H1 (cell line): ENCODE measurements at regions not wholly inside any gene's neighbourhood (a gene's known extent, or its start where the extent isn't known, plus 50 kb on each side); places are given as distances from the start of the nearest gene placed in this dataset.

ENCODE experiments used
- CTCF ChIA-PET: fragments of 300-600 bp; sonication (Branson Sonifier 250); formaldehyde crosslinking; loops from one replicate; lab custom pipeline; 2021; ENCODE audit not compliant: partially characterized antibody; lab: Charles Lee
- POLR2A ChIA-PET: fragments of 300-600 bp; sonication (Branson Sonifier 250); formaldehyde crosslinking; loops from one replicate; lab custom pipeline; 2021; ENCODE audit warnings: inconsistent platforms; ENCODE audit not compliant: partially characterized antibody; lab: Charles Lee
- DNase-seq, 2 experiments: peaks; one replicate each; pipeline versions ENCODE4 v3.0.0 to v3.0.0-alpha.2; 2010 to 2022; ENCODE audit warnings: low spot score in 2 of 2, low read depth in 1 of 2, mixed read lengths in 1 of 2
- FAIRE-seq: peaks from 2 replicates; lab custom pipeline; 2011; peaks lifted over from hg19 to GRCh38; lab: Jason Lieb, UNC
- H2AFZ ChIP-seq: 2 replicates; pipeline ENCODE4 v1.8.1; 2012; ENCODE audit warnings: low read length, inconsistent platforms
- H2AK5ac ChIP-seq: 2 replicates; pipeline ENCODE4 v1.6.1; 2013; ENCODE audit warnings: low read depth, low read length
- H2BK120ac ChIP-seq: replicated peaks from 2 replicates; pipeline ENCODE3; 2013; ENCODE audit warnings: low read depth, low read length, inconsistent platforms
- H2BK12ac ChIP-seq: 2 replicates; pipeline ENCODE4 v1.6.1; 2013; ENCODE audit warnings: low read depth, low read length
- H2BK15ac ChIP-seq: 2 replicates; pipeline ENCODE4 v1.6.1; 2013; ENCODE audit warnings: low read length
- H2BK20ac ChIP-seq: 2 replicates; pipeline ENCODE4 v1.6.1; 2013; ENCODE audit warnings: low read length
- H2BK5ac ChIP-seq: 2 replicates; pipeline ENCODE4 v1.6.1; 2013; ENCODE audit warnings: low read depth, low read length
- H3K14ac ChIP-seq: 2 replicates; pipeline ENCODE4 v1.6.1; 2013; ENCODE audit warnings: inconsistent platforms; ENCODE audit not compliant: insufficient read length
- H3K18ac ChIP-seq: 2 replicates; pipeline ENCODE4 v1.6.1; 2013; ENCODE audit warnings: low read length; ENCODE audit errors: extremely low read depth
- H3K23ac ChIP-seq: 2 replicates; pipeline ENCODE4 v1.6.1; 2013; ENCODE audit warnings: inconsistent platforms; ENCODE audit not compliant: insufficient read length
- H3K23me2 ChIP-seq: 2 replicates; pipeline ENCODE4 v1.6.1; 2013; ENCODE audit warnings: low read depth, low read length
- H3K27ac ChIP-seq: 2 replicates; pipeline ENCODE4 v1.6.1; 2011; ENCODE audit warnings: low read depth, low read length, inconsistent platforms
- H3K27me3 ChIP-seq, 4 experiments: replicated peaks in 1 of 4; 1 replicate in 1 of 4; 2 replicates in 3 of 4; pipeline versions ENCODE4 v1.6.1 to v1.8.1; 2011 to 2013; ENCODE audit warnings: low read length in 3 of 4, mild to moderate bottlenecking in 3 of 4, inconsistent platforms in 2 of 4, mixed read lengths in 2 of 4, moderate library complexity in 1 of 4; ENCODE audit not compliant: control insufficient read depth in 3 of 4, insufficient read depth in 3 of 4; ENCODE audit errors: extremely low read depth in 1 of 4
- H3K36me3 ChIP-seq, 4 experiments: 2 replicates each; pipeline versions ENCODE4 v1.6.1 to v1.8.1; 2011 to 2013; ENCODE audit warnings: mild to moderate bottlenecking in 4 of 4, low read length in 3 of 4, moderate library complexity in 2 of 4, control low read depth in 1 of 4, inconsistent platforms in 1 of 4; ENCODE audit not compliant: insufficient read depth in 4 of 4, control insufficient read depth in 2 of 4
- H3K4ac ChIP-seq: replicated peaks from 2 replicates; pipeline ENCODE3; 2013; ENCODE audit warnings: low read length, low read depth, mixed read lengths, inconsistent platforms; ENCODE audit not compliant: insufficient read length
- H3K4me1 ChIP-seq, 4 experiments: replicated peaks in 1 of 4; 1 replicate in 1 of 4; 2 replicates in 3 of 4; pipeline versions ENCODE4 v1.6.1 to v1.8.1; 2011 to 2013; ENCODE audit warnings: low read length in 3 of 4, inconsistent platforms in 2 of 4, mixed read lengths in 1 of 4; ENCODE audit not compliant: insufficient read depth in 4 of 4, control insufficient read depth in 3 of 4
- H3K4me2 ChIP-seq, 2 experiments: 2 replicates each; pipeline versions ENCODE4 v1.6.1 to v1.8.1; 2011 to 2013; ENCODE audit warnings: low read depth in 2 of 2, low read length in 2 of 2, control low read depth in 1 of 2, inconsistent platforms in 1 of 2, mild to moderate bottlenecking in 1 of 2; ENCODE audit not compliant: insufficient read depth in 1 of 2
- H3K4me3 ChIP-seq, 4 experiments: fragments of 200-600, 300-600 bp in 1 of 4; sonication (generic), shearing (Covaris generic), sonication (Bioruptor Twin) in 1 of 4; 2 replicates each; pipeline versions ENCODE4 v1.5.1 to v1.8.1; 2011 to 2016; ENCODE audit warnings: low read length in 4 of 4, low read depth in 3 of 4, control low read depth in 2 of 4, inconsistent platforms in 2 of 4, mild to moderate bottlenecking in 2 of 4, mixed read lengths in 1 of 4, moderate library complexity in 1 of 4; ENCODE audit not compliant: insufficient read depth in 2 of 4; ENCODE audit errors: extremely low read depth in 1 of 4
- H3K56ac ChIP-seq: replicated peaks from 2 replicates; pipeline ENCODE3; 2013; ENCODE audit warnings: low read depth, mild to moderate bottlenecking, mixed read lengths, low read length, inconsistent platforms; ENCODE audit not compliant: insufficient read length
- H3K79me1 ChIP-seq: 2 replicates; pipeline ENCODE4 v1.6.1; 2013; ENCODE audit warnings: low read depth, low read length, control low read depth
- H3K79me2 ChIP-seq, 2 experiments: 2 replicates each; pipeline versions ENCODE4 v1.6.1 to v1.8.1; 2012 to 2013; ENCODE audit warnings: low read length in 2 of 2, mild to moderate bottlenecking in 2 of 2, inconsistent platforms in 1 of 2; ENCODE audit not compliant: insufficient read depth in 2 of 2, control insufficient read depth in 1 of 2
- H3K9ac ChIP-seq, 4 experiments: replicated peaks in 1 of 4; 1 replicate in 1 of 4; 2 replicates in 3 of 4; pipeline versions ENCODE4 v1.6.1 to v1.8.1; 2011 to 2013; ENCODE audit warnings: low read depth in 3 of 4, low read length in 3 of 4, control low read depth in 2 of 4, mild to moderate bottlenecking in 2 of 4, moderate library complexity in 2 of 4, inconsistent platforms in 1 of 4; ENCODE audit errors: extremely low read depth in 1 of 4
- H3K9me3 ChIP-seq, 2 experiments: 2 replicates each; pipeline versions ENCODE4 v1.6.1 to v1.8.1; 2012 to 2013; ENCODE audit warnings: mild to moderate bottlenecking in 2 of 2, moderate library complexity in 2 of 2, control low read depth in 1 of 2, inconsistent platforms in 1 of 2, low read depth in 1 of 2, low read length in 1 of 2, mixed read lengths in 1 of 2; ENCODE audit not compliant: insufficient read depth in 2 of 2
- H4K20me1 ChIP-seq, 2 experiments: replicated peaks in 1 of 2; 2 replicates each; pipeline versions ENCODE3 to v1.8.1; 2011 to 2013; ENCODE audit warnings: inconsistent platforms in 2 of 2, low read length in 2 of 2, mild to moderate bottlenecking in 1 of 2; ENCODE audit not compliant: insufficient read depth in 2 of 2, control insufficient read depth in 1 of 2
- H4K5ac ChIP-seq: 2 replicates; pipeline ENCODE4 v1.6.1; 2013; ENCODE audit warnings: low read length, low read depth, mixed read lengths, inconsistent platforms; ENCODE audit not compliant: insufficient read length
- H4K8ac ChIP-seq: 2 replicates; pipeline ENCODE4 v1.8.0; 2013; ENCODE audit warnings: mild to moderate bottlenecking, moderate library complexity, low read length, inconsistent platforms; ENCODE audit not compliant: insufficient read depth; ENCODE audit errors: extremely low read depth
- H4K91ac ChIP-seq: replicated peaks from 2 replicates; pipeline ENCODE3; 2013; ENCODE audit warnings: low read length, mixed read lengths, inconsistent platforms; ENCODE audit not compliant: insufficient read length
- BCL11A ChIP-seq, 2 experiments: IDR thresholded peaks; one replicate each; pipeline ENCODE4 v1.6.1; 2011; ENCODE audit warnings: low read depth in 2 of 2, low read length in 2 of 2, mild to moderate bottlenecking in 2 of 2
- CREB1 ChIP-seq: IDR thresholded peaks from 2 replicates; pipeline ENCODE4 v1.6.1; 2012; ENCODE audit warnings: inconsistent platforms
- EZH2 ChIP-seq: fragments of 200-600 bp; sonication (generic); IDR thresholded peaks from 2 replicates; pipeline ENCODE4 v1.7.1; 2012; ENCODE audit warnings: low read depth, mild to moderate bottlenecking, moderate library complexity, low read length, inconsistent platforms; ENCODE audit not compliant: severe bottlenecking
- GTF2F1 ChIP-seq: IDR thresholded peaks from 2 replicates; pipeline ENCODE4 v1.6.1; 2012; ENCODE audit warnings: low read depth, low read length, improper control_type of control experiment, borderline replicate concordance
- MAFK ChIP-seq: IDR thresholded peaks from 2 replicates; pipeline ENCODE4 v1.6.1; 2012; ENCODE audit warnings: low read depth, mild to moderate bottlenecking, improper control_type of control experiment, low read length
- NANOG ChIP-seq: IDR thresholded peaks from 2 replicates; pipeline ENCODE4 v1.6.1; 2011; ENCODE audit warnings: low read length, low read depth, mild to moderate bottlenecking, inconsistent platforms; ENCODE audit not compliant: insufficient read depth, poor library complexity, severe bottlenecking
- POLR2AphosphoS5 ChIP-seq: IDR thresholded peaks from 2 replicates; pipeline ENCODE4 v1.6.1; 2011; ENCODE audit warnings: low read depth, low read length
- RAD21 ChIP-seq, 2 experiments: IDR thresholded peaks in 1 of 2; conservative IDR thresholded peaks in 1 of 2; 2 replicates each; pipeline ENCODE4 v1.6.1; 2011; ENCODE audit warnings: low read depth in 2 of 2, low read length in 2 of 2, improper control_type of control experiment in 1 of 2, inconsistent platforms in 1 of 2, mild to moderate bottlenecking in 1 of 2, moderate library complexity in 1 of 2
- SAP30 ChIP-seq: fragments of 300-600 bp; sonication (generic); IDR thresholded peaks from 2 replicates; pipeline ENCODE4 v1.7.1; 2012; ENCODE audit warnings: low read length, moderate library complexity, mild to moderate bottlenecking, inconsistent platforms; ENCODE audit not compliant: insufficient read depth, insufficient replicate concordance
- SIN3A ChIP-seq, 2 experiments: IDR thresholded peaks in 1 of 2; conservative IDR thresholded peaks in 1 of 2; 2 replicates each; pipeline ENCODE4 v1.6.1; 2011 to 2012; ENCODE audit warnings: low read length in 2 of 2, improper control_type of control experiment in 1 of 2, low read depth in 1 of 2, mild to moderate bottlenecking in 1 of 2
- SIX5 ChIP-seq: IDR thresholded peaks from 2 replicates; pipeline ENCODE4 v1.6.1; 2011; ENCODE audit warnings: mild to moderate bottlenecking, low read depth, low read length
- SP2 ChIP-seq: IDR thresholded peaks from 2 replicates; pipeline ENCODE4 v1.6.1; 2012; ENCODE audit warnings: mild to moderate bottlenecking, low read length, inconsistent platforms
- TAF7 ChIP-seq: optimal IDR thresholded peaks from 2 replicates; pipeline ENCODE3; 2011; ENCODE audit warnings: low read depth, mild to moderate bottlenecking, inconsistent platforms, low read length, moderate library complexity, borderline replicate concordance
- YY1 ChIP-seq: IDR thresholded peaks from 2 replicates; pipeline ENCODE4 v1.6.1; 2011; ENCODE audit warnings: low read depth, mild to moderate bottlenecking, low read length
- ZNF274 ChIP-seq: IDR thresholded peaks from 2 replicates; pipeline ENCODE4 v1.7.0; 2012; ENCODE audit warnings: low read length, borderline replicate concordance; ENCODE audit errors: extremely low read depth
- WGBS, 2 experiments: shearing (Covaris generic) in 1 of 2; methylation state at CpG; one replicate each; pipeline versions ENCODE4 v1.1.6 to v1.1.7; 2013 to 2015; ENCODE audit warnings: low lambda C conversion rate in 2 of 2, mixed read lengths in 2 of 2, inconsistent platforms in 1 of 2, low coverage in 1 of 2, missing lambda C conversion rate in 1 of 2; ENCODE audit not compliant: insufficient replicate concordance in 2 of 2, insufficient coverage in 1 of 2, insufficient read length in 1 of 2; ENCODE audit errors: extremely low coverage in 1 of 2, missing lambda C conversion rate in 1 of 2; 5-methylcytosine and 5-hydroxymethylcytosine counted together

DNA sequence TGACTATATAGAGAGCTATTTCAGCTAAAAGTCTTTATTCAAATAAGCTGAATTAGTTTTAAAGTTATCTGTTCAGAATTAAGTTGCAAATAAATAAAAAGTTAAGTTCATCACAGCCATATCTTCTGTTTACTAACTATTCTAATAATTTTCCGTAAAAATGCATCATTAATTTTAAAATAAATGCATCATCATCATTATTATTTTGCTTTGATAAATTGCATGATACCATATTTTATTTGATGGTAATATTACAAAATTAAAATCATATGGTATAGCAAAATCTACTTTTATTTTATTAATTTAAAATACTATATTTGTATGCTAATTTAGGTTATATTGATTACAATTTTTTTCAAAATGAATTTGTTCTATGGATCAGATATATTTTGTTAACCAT is 357.3 kb upstream of the NDST4 start:
- H4K91ac ChIP-seq: no peak overlapping the region
- H3K56ac ChIP-seq: no peak overlapping the region
- ChIA-PET POLR2A (no interaction called here), CTCF (no interaction called here)
- no peaks in the 10 kb centered on the region for H4K20me1 ChIP-seq
- H3K9ac ChIP-seq: no peak overlapping the region
- DNase-seq (no peak), FAIRE-seq (no peak)
- no peaks in the 10 kb centered on the region for H3K4me1 ChIP-seq
- no peaks in the 10 kb centered on the region for H3K23me2 ChIP-seq
- H2BK12ac ChIP-seq: no peak overlapping the region
- no peak overlapping the region for H3K14ac ChIP-seq
- H4K5ac ChIP-seq: no peak overlapping the region
- H3K27me3 ChIP-seq: no peaks in the 10 kb centered on the region
- H3K79me1 ChIP-seq: no peaks in the 10 kb centered on the region
- H3K4me3 ChIP-seq: no peak overlapping the region
- H3K27ac ChIP-seq: no peak overlapping the region
- no peaks in the 10 kb centered on the region for H3K79me2 ChIP-seq
- H3K23ac ChIP-seq: no peak overlapping the region
- no peak overlapping the region for H2BK20ac ChIP-seq
- no peak overlapping the region for H2BK15ac ChIP-seq
- H2AK5ac ChIP-seq: no peak overlapping the region
- H2BK120ac ChIP-seq: no peak overlapping the region
- no peak overlapping the region for H2AFZ ChIP-seq
- H3K4ac ChIP-seq: no peak overlapping the region
- no peak overlapping the region for H4K8ac ChIP-seq
- WGBS, 2 experiments: 0% methylated on average over 1 of the region's 1 CpG; no CpG with 5 or more reads in 1 of the 2 experiments
- no peak overlapping the region for H3K18ac ChIP-seq
- H3K4me2 ChIP-seq: no peak overlapping the region
- H2BK5ac ChIP-seq: no peak overlapping the region
- H3K36me3 ChIP-seq: no peaks in the 10 kb centered on the region
- no peaks in the 10 kb centered on the region for H3K9me3 ChIP-seq
- TF ChIP-seq GTF2F1 (no peak), BCL11A (IDR thresholded peaks at IDR 0.05; ENCODE audit: low read depth in 2 of 2, low read length in 2 of 2) (no peak), ZNF274 (no peak), MAFK (no peak), YY1 (no peak), RAD21 (IDR thresholded peaks at IDR 0.05 in 1 of 2, conservative IDR thresholded peaks at IDR 0.05 in 1 of 2; ENCODE audit: low read depth in 2 of 2, low read length in 2 of 2) (no peak), CREB1 (no peak), SAP30 (no peak), EZH2 (no peak), SIX5 (no peak), TAF7 (no peak), SP2 (no peak), POLR2AphosphoS5 (no peak), NANOG (no peak), SIN3A (conservative IDR thresholded peaks at IDR 0.05 in 1 of 2, IDR thresholded peaks at IDR 0.05 in 1 of 2; ENCODE audit: low read depth in 1 of 2, low read length in 2 of 2) (no peak)
